ENCODE measurements at regions not wholly inside any gene's neighbourhood (a gene's known extent, or its start where the extent isn't known, plus 50 kb on each side); places are given as distances from the start of the nearest gene placed in this dataset.
"Not testable (repeated sequence)": the region's sequence is repeated elsewhere in the genome, so short reads cannot be mapped to it uniquely, and the experiment has no call there.

DNA sequence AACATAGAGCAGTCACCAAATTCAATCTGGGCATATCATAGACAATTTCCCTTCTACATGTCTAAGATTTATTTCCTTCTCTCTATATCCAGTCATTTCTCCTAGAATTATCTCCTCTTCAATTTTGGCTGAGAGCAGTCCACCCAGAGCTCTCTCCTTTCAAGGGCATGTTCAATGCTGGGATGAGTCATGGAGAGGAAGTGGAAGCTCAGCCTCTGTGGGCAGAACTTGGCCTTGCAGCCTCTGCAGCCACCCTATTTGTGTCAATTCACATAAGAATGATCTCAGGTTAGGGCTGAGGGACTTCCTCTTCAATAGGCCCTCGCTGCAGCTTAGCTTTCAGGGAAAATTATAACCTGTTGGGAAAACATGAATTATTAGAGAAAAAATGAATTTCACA, 560.8 kb downstream of the POM121L12 start:
- DNase-seq (ENCODE audit: low read depth in 4 of 4, low spot score in 3 of 4), result no peak

GRCh38 chr7:53600296-53600695, 564.9 kb downstream of the POM121L12 start:
- no peak for DNase-seq (ENCODE audit: low read depth in 4 of 4, low spot score in 3 of 4)

DNA sequence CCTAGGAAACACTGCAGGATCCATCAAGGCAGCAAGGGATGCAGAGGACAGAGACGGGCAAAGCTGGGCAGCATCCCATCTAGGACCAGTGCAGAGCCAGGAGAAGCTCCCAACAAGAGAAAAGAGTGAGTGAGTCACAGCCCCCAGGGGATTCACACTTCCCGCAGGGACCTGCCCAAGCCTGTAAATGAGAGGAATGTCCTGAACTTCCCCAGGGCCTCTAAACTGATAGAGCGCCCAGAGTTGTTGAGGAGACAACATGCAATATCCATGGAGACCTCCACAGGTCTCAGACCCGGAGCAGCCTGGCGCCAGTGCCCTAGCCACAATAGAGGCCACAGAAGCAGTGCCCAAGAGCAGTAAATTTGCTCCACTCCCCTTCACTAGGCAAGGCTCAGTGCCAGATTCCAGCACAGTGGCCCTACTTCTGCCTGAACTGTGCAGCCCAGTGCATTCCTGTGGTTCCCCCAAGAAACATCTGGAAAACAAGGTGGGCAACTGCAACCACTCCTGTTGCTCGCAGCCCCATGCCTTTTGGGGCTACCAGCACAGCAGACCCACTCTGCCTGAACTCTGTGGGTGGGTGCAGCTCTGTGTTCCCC, 567.5 kb downstream of the POM121L12 start:
- no peak for DNase-seq (ENCODE audit: low read depth in 4 of 4, low spot score in 3 of 4)

DNA sequence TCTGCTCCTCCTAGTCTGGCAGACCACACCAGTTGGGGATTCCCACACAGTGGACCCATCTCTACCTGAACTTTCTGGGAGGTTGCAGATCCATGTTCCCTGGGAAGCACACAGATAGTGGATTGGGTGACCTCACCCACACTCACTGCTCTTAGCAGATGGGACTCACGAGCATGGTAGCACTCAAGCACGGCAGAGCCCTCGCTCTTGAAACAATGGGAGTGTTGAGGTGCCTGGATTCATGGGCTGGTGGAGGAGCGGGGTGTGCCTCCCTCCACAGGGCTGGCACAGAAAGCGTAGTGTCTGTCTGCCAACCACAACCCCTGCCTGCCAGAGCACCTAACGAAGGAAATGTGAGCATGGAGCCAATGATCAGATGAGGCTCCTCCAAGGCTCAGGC, 568.0 kb downstream of the POM121L12 start:
- no peak for DNase-seq (ENCODE audit: low read depth in 4 of 4, low spot score in 3 of 4)

- no peak for DNase-seq (ENCODE audit: low read depth in 4 of 4, low spot score in 3 of 4)
Measured at GRCh38 chr7:53604201-53604600, 568.8 kb downstream of the POM121L12 start.

- no peak for DNase-seq (ENCODE audit: low read depth in 4 of 4, low spot score in 3 of 4)
Measured at GRCh38 chr7:53607961-53608360, 572.5 kb downstream of the POM121L12 start.

- no peak for DNase-seq (ENCODE audit: low read depth in 4 of 4, low spot score in 3 of 4)
Measured at GRCh38 chr7:53609185-53609584, 573.8 kb downstream of the POM121L12 start.

DNA sequence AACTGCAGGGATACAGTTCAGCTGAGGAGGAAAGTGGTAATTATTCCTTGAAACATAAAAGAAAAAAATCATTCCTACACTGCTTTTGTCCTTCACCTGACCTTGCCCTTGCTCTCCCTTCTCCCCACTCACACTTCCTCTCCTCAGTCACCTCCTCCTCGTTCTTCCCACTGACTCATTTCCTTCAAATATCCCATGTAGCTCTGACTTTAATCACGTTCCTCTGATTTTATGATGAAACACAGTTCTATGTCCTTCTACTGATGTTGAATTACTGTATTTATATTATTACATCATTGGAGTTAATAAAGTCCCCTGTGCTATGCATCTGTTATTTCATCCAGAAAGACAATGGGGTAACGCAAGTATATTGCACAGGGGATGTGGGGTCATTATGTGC, 575.6 kb downstream of the POM121L12 start:
- DNase-seq (ENCODE audit: low read depth in 4 of 4, low spot score in 3 of 4), result no peak

- DNase-seq (ENCODE audit: low read depth in 4 of 4, low spot score in 3 of 4), result no peak
Measured at GRCh38 chr7:53624356-53624755, 588.9 kb downstream of the POM121L12 start.

DNA sequence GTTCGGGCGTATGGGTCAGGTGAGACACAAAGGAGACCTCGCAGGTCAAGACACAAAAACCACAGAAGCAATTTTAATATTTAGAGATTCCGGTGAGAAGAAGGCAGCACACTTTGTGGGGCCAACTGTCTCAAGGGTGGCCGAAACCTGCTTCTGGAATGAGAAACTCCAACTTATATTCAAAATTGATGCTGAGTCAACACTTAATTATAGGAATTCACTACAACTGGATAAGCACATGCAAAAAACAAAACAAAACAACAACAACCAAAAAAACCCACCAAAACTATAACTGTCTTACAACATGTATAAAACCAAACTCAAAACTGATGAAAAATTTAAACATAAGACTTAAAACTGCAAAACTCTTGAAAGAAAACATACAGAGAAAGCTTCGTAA, 593.3 kb downstream of the POM121L12 start:
- no peak for DNase-seq (ENCODE audit: low read depth in 4 of 4, low spot score in 3 of 4)

- DNase-seq (ENCODE audit: low read depth in 4 of 4, low spot score in 3 of 4), result not testable (repeated sequence)
Measured at GRCh38 chr7:53635251-53635650, 599.8 kb downstream of the POM121L12 start.

DNA sequence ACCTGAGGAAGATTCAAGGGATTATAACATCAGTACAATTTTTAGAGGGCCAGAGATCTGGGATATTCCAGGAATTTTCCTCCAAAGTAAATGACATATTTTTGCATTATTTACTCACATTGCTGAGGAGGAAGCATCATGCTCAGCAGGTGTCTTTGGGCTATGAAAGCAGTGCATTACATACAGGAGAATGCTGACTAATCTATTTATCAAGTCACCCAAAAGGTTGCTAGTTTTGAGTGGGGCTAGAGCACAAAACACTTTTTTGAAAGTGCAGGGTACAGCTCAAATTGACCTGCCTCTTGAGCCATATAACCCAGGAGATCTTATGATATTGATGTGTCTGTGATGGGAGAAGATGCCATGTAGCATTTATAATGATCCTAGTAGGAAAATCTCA, 603.1 kb downstream of the POM121L12 start:
- DNase-seq (ENCODE audit: low read depth in 4 of 4, low spot score in 3 of 4), result no peak

DNA sequence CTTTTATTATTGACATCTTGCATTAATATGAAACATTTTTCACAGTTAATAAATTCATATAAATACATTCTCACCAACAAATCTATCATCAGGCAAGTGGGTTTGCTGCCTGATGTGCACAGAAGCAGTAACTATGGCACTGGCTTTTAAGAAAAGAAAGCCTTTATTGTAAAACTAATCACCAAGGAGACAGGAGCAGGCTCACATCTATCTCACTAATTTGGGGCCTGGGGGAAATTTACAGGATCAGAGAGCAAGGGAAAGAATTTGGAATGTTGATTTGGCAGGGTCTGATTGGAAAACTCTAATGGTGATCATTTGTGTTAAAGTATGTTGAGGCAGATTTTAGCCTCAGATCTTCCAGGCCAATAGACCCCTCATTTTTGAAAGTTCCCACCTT, 605.7 kb downstream of the POM121L12 start:
- no peak for DNase-seq (ENCODE audit: low read depth in 4 of 4, low spot score in 3 of 4)

DNA sequence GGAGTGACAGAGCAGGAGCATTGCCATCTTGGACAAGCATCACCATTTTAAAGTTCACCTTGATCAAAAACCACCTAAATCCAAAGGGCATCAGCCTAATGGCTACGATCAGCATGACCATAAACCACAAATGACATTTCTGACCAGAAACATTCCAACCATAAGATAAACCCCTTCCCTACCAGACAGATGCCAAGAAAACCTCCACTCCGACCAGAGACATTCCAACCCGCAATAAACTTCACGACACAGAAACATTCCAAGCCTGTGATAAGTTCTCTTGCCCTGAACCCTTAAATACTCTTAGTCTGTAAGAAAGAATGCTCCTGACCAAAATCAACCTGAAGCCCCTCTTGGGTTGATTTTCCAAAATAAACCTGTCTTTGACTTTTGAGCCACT, 606.9 kb downstream of the POM121L12 start:
- no peak for DNase-seq (ENCODE audit: low read depth in 4 of 4, low spot score in 3 of 4)

GRCh38 chr7:53642866-53643265, 607.4 kb downstream of the POM121L12 start:
- no peak for DNase-seq (ENCODE audit: low read depth in 4 of 4, low spot score in 3 of 4)

- no peak for DNase-seq (ENCODE audit: low read depth in 4 of 4, low spot score in 3 of 4)
Measured at GRCh38 chr7:53656881-53657280, 621.4 kb downstream of the POM121L12 start.

DNA sequence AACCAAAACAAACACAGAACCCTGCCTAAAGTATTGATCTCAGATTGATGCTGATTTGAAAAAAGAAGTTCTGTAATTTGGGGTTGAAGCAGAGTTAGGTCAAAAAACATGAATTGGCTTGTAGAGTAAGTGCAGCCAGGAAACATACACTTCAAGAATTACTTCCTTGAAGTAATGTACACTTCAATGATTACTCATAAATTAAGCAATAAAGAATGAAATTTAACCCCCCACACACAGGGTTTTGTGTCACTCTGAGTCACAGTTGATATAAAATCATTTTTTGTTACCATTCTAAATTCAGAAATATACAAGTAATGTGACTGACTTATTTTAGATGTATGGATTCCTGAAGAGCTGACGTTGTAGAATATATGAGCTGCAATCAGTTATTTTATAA, 622.2 kb downstream of the POM121L12 start:
- DNase-seq (ENCODE audit: low read depth in 4 of 4, low spot score in 3 of 4), result no peak

GRCh38 chr7:53658951-53659350, 623.5 kb downstream of the POM121L12 start:
- DNase-seq (ENCODE audit: low read depth in 4 of 4, low spot score in 3 of 4), result no peak

DNA sequence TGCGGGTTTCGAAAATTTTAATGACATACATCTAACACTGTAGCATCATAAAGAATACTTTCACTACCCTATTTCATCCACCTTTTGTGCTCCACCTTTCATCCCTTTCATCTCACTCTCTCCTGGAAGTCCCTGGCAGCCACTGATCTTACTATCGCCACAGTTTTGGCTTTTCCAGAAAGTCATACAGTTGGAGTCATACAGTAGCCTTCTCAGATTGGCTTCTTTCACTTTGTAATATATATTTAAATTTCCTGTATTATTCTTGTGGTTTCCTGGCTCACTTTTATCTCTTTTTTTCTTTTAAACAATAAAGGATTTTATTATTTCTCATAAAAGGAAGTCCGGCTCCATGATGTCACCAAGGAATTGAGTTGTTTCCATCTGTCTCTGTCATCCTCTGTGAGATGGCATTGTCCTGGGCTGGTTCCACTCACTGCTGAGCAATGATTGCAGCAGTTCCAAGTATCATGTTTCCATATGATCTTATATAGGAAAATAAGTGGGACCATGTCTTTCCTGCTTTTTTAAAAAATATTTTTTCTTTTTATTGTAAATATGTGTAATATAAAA, 626.3 kb downstream of the POM121L12 start:
- no peak for DNase-seq (ENCODE audit: low read depth in 4 of 4, low spot score in 3 of 4)

DNA sequence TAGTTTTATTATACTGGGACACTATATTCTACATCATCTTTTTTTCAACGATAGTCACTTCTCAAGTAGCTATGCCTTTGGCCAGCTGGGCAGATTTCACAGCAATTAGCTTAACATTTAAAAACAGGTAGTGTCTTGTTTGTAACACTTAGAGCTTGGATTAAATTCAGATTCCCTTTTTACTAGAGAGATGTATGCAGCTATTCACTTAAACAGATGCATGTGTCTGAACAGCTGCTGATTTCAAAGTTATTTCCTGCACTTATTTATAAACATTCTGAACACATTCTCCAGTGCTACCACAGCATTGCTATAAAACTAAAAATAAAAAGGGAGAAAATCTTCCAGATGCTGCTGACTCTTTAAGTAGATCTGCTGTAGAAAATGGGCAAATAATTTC, 637.2 kb downstream of the POM121L12 start:
- DNase-seq (ENCODE audit: low read depth in 4 of 4, low spot score in 3 of 4), result no peak

- DNase-seq (ENCODE audit: low read depth in 4 of 4, low spot score in 3 of 4), result no peak
Measured at GRCh38 chr7:53675835-53676234, 640.4 kb downstream of the POM121L12 start.

- no peak for DNase-seq (ENCODE audit: low read depth in 4 of 4, low spot score in 3 of 4)
Measured at GRCh38 chr7:53684693-53685092, 649.3 kb downstream of the POM121L12 start.

GRCh38 chr7:53690411-53690810, 655.0 kb downstream of the POM121L12 start:
- no peak for DNase-seq (ENCODE audit: low read depth in 4 of 4, low spot score in 3 of 4)
